HG02571 (cell line): ENCODE measurements at regions not wholly inside any gene's neighbourhood (a gene's known extent, or its start where the extent isn't known, plus 50 kb on each side); places are given as distances from the start of the nearest gene placed in this dataset.

ENCODE experiments used
- ATAC-seq: cut with Tn5 transposase; IDR thresholded peaks from one replicate; pipeline ENCODE4 v1.9.1; 2021; ENCODE audit warnings: mild to moderate bottlenecking, moderate library complexity; ENCODE audit not compliant: unreplicated experiment

- ATAC-seq = no peak
These were observed 236.6 kb upstream of the MYOCD start for GRCh38 chr17:12429116-12429515.

GRCh38 chr17:12431188-12431587 is 234.5 kb upstream of the MYOCD start:
- ATAC-seq = peak; percentile 75

GRCh38 chr17:12438212-12438611 is 227.5 kb upstream of the MYOCD start:
- no peak for ATAC-seq

- no peak for ATAC-seq
These were observed 226.7 kb upstream of the MYOCD start for GRCh38 chr17:12438813-12439586.

- ATAC-seq = no peak
These were observed 220.4 kb upstream of the MYOCD start for GRCh38 chr17:12445331-12445730.

- ATAC-seq = no peak
These were observed 208.2 kb upstream of the MYOCD start for GRCh38 chr17:12457493-12457892.

GRCh38 chr17:12459736-12460135 is 206.0 kb upstream of the MYOCD start:
- no peak for ATAC-seq

GRCh38 chr17:12463102-12463501 is 202.6 kb upstream of the MYOCD start:
- no peak for ATAC-seq

- no peak for ATAC-seq
These were observed 193.2 kb upstream of the MYOCD start for GRCh38 chr17:12472252-12473173.

GRCh38 chr17:12478311-12478710 is 187.4 kb upstream of the MYOCD start:
- ATAC-seq = no peak

- ATAC-seq = no peak
These were observed 180.3 kb upstream of the MYOCD start for GRCh38 chr17:12485361-12485906.

- ATAC-seq = no peak
These were observed 176.4 kb upstream of the MYOCD start for GRCh38 chr17:12489325-12489724.

GRCh38 chr17:12492450-12492849 is 173.2 kb upstream of the MYOCD start:
- ATAC-seq = no peak

- no peak for ATAC-seq
These were observed 159.8 kb upstream of the MYOCD start for GRCh38 chr17:12505866-12506265.

GRCh38 chr17:12507026-12507595 is 158.6 kb upstream of the MYOCD start:
- ATAC-seq = no peak

- no peak for ATAC-seq
These were observed 155.9 kb upstream of the MYOCD start for GRCh38 chr17:12509801-12510200.

GRCh38 chr17:12510535-12510934 is 155.2 kb upstream of the MYOCD start:
- no peak for ATAC-seq

GRCh38 chr17:12512694-12513355 is 152.9 kb upstream of the MYOCD start:
- no peak for ATAC-seq

GRCh38 chr17:12514596-12514995 is 151.1 kb upstream of the MYOCD start:
- no peak for ATAC-seq

- no peak for ATAC-seq
These were observed 145.6 kb upstream of the MYOCD start for GRCh38 chr17:12519956-12520594.
